Mesothelial cell of epicardium (in vitro differentiated cells): ENCODE measurements at regions not wholly inside any gene's neighbourhood (a gene's known extent, or its start where the extent isn't known, plus 50 kb on each side); places are given as distances from the start of the nearest gene placed in this dataset.
"Not testable (repeated sequence)": the region's sequence is repeated elsewhere in the genome, so short reads cannot be mapped to it uniquely, and the experiment has no call there.

ENCODE experiments used
- DNase-seq, 2 experiments: peaks; one replicate each; pipeline ENCODE4 v3.0.0; 2021; ENCODE audit warnings: low spot score in 2 of 2; ENCODE audit not compliant: unreplicated experiment in 2 of 2
- H3K27ac Mint-ChIP-seq: 2 replicates; pipeline ENCODE4 v1.8.0; 2021; ENCODE audit warnings: mixed read lengths
- H3K27me3 Mint-ChIP-seq: 2 replicates; pipeline ENCODE4 v1.8.0; 2021; ENCODE audit warnings: low read depth, mixed read lengths
- H3K36me3 Mint-ChIP-seq: 2 replicates; pipeline ENCODE4 v1.8.0; 2021; ENCODE audit warnings: mixed read lengths
- H3K4me1 Mint-ChIP-seq: 2 replicates; pipeline ENCODE4 v1.8.0; 2021; ENCODE audit warnings: mixed read lengths
- H3K4me3 Mint-ChIP-seq: 2 replicates; pipeline ENCODE4 v1.8.0; 2021; ENCODE audit warnings: mild to moderate bottlenecking, moderate library complexity, mixed read lengths
- H3K9me3 Mint-ChIP-seq: 2 replicates; pipeline ENCODE4 v1.8.0; 2021; ENCODE audit warnings: mixed read lengths
- CTCF ChIP-seq: fragments of 200-600 bp; sonication (generic); IDR thresholded peaks from one replicate; pipeline ENCODE4 v1.5.0; 2021; ENCODE audit warnings: antibody characterized with exemption; ENCODE audit not compliant: unreplicated experiment

DNA sequence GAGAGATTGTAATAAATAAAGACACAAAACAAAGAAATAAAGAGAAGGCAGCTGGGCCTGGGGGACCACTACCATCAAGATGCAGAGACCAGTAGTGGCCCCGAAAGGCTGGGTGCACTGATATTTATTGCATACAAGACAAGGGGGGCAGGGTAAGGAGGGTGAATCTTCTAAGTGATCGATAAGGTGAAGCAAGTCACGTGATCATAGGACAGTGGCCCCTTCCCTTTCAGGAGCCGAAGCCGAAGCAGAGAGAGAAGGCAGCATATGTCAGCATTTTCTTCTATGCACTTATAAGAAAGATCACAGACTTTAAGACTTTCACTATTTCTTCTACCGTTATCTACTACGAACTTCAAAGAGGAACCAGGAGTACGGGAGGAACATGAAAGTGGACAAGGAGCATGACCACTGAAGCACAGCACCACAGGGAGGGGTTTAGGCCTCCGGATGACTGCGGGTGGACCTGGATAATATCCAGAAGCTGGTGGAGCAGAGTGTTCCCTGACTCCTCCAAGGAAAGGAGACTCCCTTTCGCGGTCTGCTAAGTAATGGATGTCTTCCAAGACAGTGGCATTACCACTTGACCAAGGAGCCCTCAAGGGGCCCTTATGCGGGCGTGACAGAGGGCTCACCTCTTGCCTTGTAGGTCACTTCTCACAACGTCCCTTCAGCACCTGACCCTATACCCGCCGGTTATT is 126.4 kb downstream of the RBM46 start:
- not testable (repeated sequence) for H3K4me1 Mint-ChIP-seq, H3K9me3 Mint-ChIP-seq, DNase-seq, H3K27ac Mint-ChIP-seq, H3K36me3 Mint-ChIP-seq, H3K4me3 Mint-ChIP-seq, H3K27me3 Mint-ChIP-seq

- Mint-ChIP-seq H3K4me1 (no peaks in the 10 kb centered on the region), H3K9me3 (peaks cover 4% of the 10 kb centered on the region), H3K27ac (no peak overlapping the region), H3K4me3 (no peak overlapping the region), H3K36me3 (no peaks in the 10 kb centered on the region), H3K27me3 (no peaks in the 10 kb centered on the region)
- DNase-seq = no peak
- TF ChIP-seq CTCF = no peak
These were observed 127.1 kb downstream of the RBM46 start for GRCh38 chr4:154908168-154908567.

- Mint-ChIP-seq H3K4me3 (no peak overlapping the region), H3K36me3 (no peaks in the 10 kb centered on the region), H3K27me3 (peaks cover 8% of the 10 kb centered on the region), H3K27ac (no peak overlapping the region), H3K4me1 (no peaks in the 10 kb centered on the region), H3K9me3 (peaks cover 3% of the 10 kb centered on the region)
- no peak for TF ChIP-seq CTCF
- no peak for DNase-seq
These were observed 130.0 kb downstream of the RBM46 start for GRCh38 chr4:154911097-154911496.

- DNase-seq = no peak
- Mint-ChIP-seq H3K9me3 (no peaks in the 10 kb centered on the region), H3K36me3 (no peaks in the 10 kb centered on the region), H3K4me1 (no peaks in the 10 kb centered on the region), H3K4me3 (no peak overlapping the region), H3K27ac (no peak overlapping the region), H3K27me3 (peaks cover 8% of the 10 kb centered on the region)
- no peak for TF ChIP-seq CTCF
These were observed 130.6 kb downstream of the RBM46 start for GRCh38 chr4:154911608-154912098.

GRCh38 chr4:154916068-154916467 is 135.0 kb downstream of the RBM46 start:
- no peaks in the 10 kb centered on the region for H3K36me3 Mint-ChIP-seq
- H3K4me3 Mint-ChIP-seq = no peak overlapping the region
- no peaks in the 10 kb centered on the region for H3K4me1 Mint-ChIP-seq
- DNase-seq = no peak
- H3K9me3 Mint-ChIP-seq = no peaks in the 10 kb centered on the region
- no peak for TF ChIP-seq CTCF
- H3K27me3 Mint-ChIP-seq = peaks cover 8% of the 10 kb centered on the region
- no peak overlapping the region for H3K27ac Mint-ChIP-seq

DNA sequence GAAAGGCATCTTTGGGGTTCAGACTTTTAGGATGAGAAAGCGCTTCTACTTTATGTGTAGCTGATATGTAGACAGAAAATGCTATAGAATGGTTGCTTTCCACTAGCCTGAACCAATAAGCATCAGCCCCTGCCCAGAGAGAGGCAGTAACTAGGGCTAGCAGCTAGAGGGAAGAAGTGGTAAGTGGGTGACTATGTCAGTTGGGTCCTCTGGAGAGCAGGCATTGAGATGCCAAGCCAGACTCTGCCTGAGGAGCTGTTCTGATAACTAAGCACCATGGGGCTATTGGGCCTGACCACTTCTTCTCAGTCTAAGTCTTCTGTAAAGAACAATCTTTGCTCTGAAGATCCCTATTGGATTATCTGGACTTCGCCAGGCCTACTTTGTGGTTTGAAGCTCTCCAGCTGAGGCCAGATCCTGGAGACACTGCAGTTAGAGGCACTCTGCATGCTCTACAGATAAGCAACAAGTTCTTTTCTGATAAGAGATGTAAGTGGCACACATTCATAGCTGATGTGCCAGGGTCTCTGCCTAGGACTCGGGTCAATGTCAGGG is 146.1 kb downstream of the RBM46 start:
- peaks cover 22% of the 10 kb centered on the region for H3K27me3 Mint-ChIP-seq
- DNase-seq = no peak
- H3K4me3 Mint-ChIP-seq = no peak overlapping the region

More for the DNA sequence above, 146.1 kb downstream of the RBM46 start:
- no peak overlapping the region for H3K27ac Mint-ChIP-seq
- no peaks in the 10 kb centered on the region for H3K4me1 Mint-ChIP-seq
- no peaks in the 10 kb centered on the region for H3K36me3 Mint-ChIP-seq
- H3K9me3 Mint-ChIP-seq = peaks cover 11% of the 10 kb centered on the region
- TF ChIP-seq CTCF = no peak
